GM12878 (cell line): ENCODE measurements at regions not wholly inside any gene's neighbourhood (a gene's known extent, or its start where the extent isn't known, plus 50 kb on each side); places are given as distances from the start of the nearest gene placed in this dataset.

Experiments
- ATAC-seq: fragments of 200-7000 bp; cut with Tn5 transposase; 3 replicates; pipeline ENCODE4 v1.9.1; 2020; ENCODE audit warnings: mild to moderate bottlenecking, moderate library complexity
- BruUV-seq: library from RNA; stranded (reverse); fragments of 400-500 nt; replicated peaks from 2 replicates; lab custom pipeline; 2021; lab: Mats Ljungman, UMichigan
- CTCF ChIA-PET: fragments of 300-600 bp; sonication (Branson Sonifier 250); formaldehyde crosslinking; extraction: SDS; loops from one replicate; lab custom pipeline; 2021; ENCODE audit warnings: inconsistent platforms; lab: Yijun Ruan, JAX
- POLR2A ChIA-PET: fragments of 350-600 bp; formaldehyde crosslinking; extraction: SDS; loops from one replicate; lab custom pipeline; 2021; ENCODE audit warnings: inconsistent platforms; lab: Charles Lee
- RAD21 ChIA-PET: fragments of 300-600 bp; sonication (Branson Sonifier 250); formaldehyde crosslinking; loops from one replicate; lab custom pipeline; 2023; ENCODE audit warnings: antibody characterized with exemption; ENCODE audit not compliant: unreplicated experiment; lab: Charles Lee
- SMC1A ChIA-PET: fragments of 300-600 bp; sonication (Branson Sonifier 250); formaldehyde crosslinking; loops from one replicate; lab custom pipeline; 2023; ENCODE audit not compliant: unreplicated experiment, uncharacterized antibody; lab: Charles Lee
- DNase-seq: peaks from one replicate; pipeline ENCODE4 v3.0.0-alpha.2; 2011; ENCODE audit warnings: low read depth, low spot score
- FAIRE-seq: peaks from 3 replicates; lab custom pipeline; 2011; peaks lifted over from hg19 to GRCh38; lab: Jason Lieb, UNC
- H2AFZ ChIP-seq: 2 replicates; pipeline ENCODE4 v1.6.0; 2011; ENCODE audit warnings: low read depth, low read length, control low read depth; ENCODE audit not compliant: control insufficient read depth
- H3K27ac ChIP-seq: 2 replicates; pipeline ENCODE4 v1.5.1; 2011; ENCODE audit warnings: control low read depth; ENCODE audit not compliant: control insufficient read depth, insufficient read depth
- H3K27me3 ChIP-seq, 2 experiments: replicated peaks in 1 of 2; 2 replicates each; pipeline versions ENCODE4 v1.6.0 to v1.6.1; 2011; ENCODE audit warnings: low read length in 1 of 2; ENCODE audit not compliant: control insufficient read depth in 2 of 2, insufficient read depth in 2 of 2
- H3K36me3 ChIP-seq, 2 experiments: 2 replicates each; pipeline ENCODE4 v1.5.1; 2011; ENCODE audit warnings: low read length in 1 of 2; ENCODE audit not compliant: control insufficient read depth in 2 of 2, insufficient read depth in 2 of 2
- H3K4me1 ChIP-seq: 2 replicates; pipeline ENCODE4 v1.6.1; 2011; ENCODE audit warnings: mild to moderate bottlenecking, low read length, moderate library complexity, mixed read lengths; ENCODE audit not compliant: control insufficient read depth, insufficient read depth
- H3K4me2 ChIP-seq: 2 replicates; pipeline ENCODE4 v1.6.0; 2011; ENCODE audit warnings: control low read depth; ENCODE audit not compliant: control insufficient read depth, insufficient read depth
- H3K4me3 ChIP-seq: fragments of 200-600 bp; sonication (generic); 2 replicates; pipeline ENCODE4 v1.5.1; 2016
- H3K79me2 ChIP-seq: 2 replicates; pipeline ENCODE4 v1.6.0; 2011; ENCODE audit warnings: low read length; ENCODE audit not compliant: control insufficient read depth, insufficient read depth
- H3K9ac ChIP-seq: 2 replicates; pipeline ENCODE4 v1.8.0; 2011; ENCODE audit warnings: low read length, control low read depth, mixed read lengths; ENCODE audit not compliant: control insufficient read depth, insufficient read depth
- H3K9me3 ChIP-seq: replicated peaks from 3 replicates; pipeline ENCODE4 v1.5.1; 2011; ENCODE audit warnings: mild to moderate bottlenecking, low read length; ENCODE audit not compliant: control insufficient read depth, insufficient read depth
- H4K20me1 ChIP-seq: 2 replicates; pipeline ENCODE4 v1.6.0; 2011; ENCODE audit not compliant: control insufficient read depth, insufficient read depth
- ATF7 ChIP-seq: fragments of 450-650 bp; IDR thresholded peaks from 2 replicates; pipeline ENCODE4 v1.6.1; 2016; ENCODE audit warnings: low read depth, mild to moderate bottlenecking
- BACH1 ChIP-seq: fragments of 450-650 bp; IDR thresholded peaks from 2 replicates; pipeline ENCODE4 v1.6.1; 2017; ENCODE audit warnings: mild to moderate bottlenecking, borderline replicate concordance
- BCL11A ChIP-seq: IDR thresholded peaks from 2 replicates; pipeline ENCODE4 v1.6.1; 2011; ENCODE audit warnings: low read depth, low read length
- BMI1 ChIP-seq: fragments of 450-650 bp; IDR thresholded peaks from 2 replicates; pipeline ENCODE4 v1.6.1; 2016; ENCODE audit warnings: mild to moderate bottlenecking, moderate library complexity, borderline replicate concordance
- CEBPZ ChIP-seq: fragments of 150-350 bp; IDR thresholded peaks from 2 replicates; pipeline ENCODE4 v1.6.1; 2016; ENCODE audit warnings: low read depth, low read length
- EED ChIP-seq: sonication (generic); IDR thresholded peaks from 2 replicates; pipeline ENCODE4 v1.6.1; 2016; ENCODE audit warnings: antibody characterized with exemption, low read depth
- FOXM1 ChIP-seq: IDR thresholded peaks from 2 replicates; pipeline ENCODE4 v1.6.1; 2012; ENCODE audit warnings: low read depth, mild to moderate bottlenecking, inconsistent platforms, low read length, moderate library complexity
- MYC ChIP-seq: IDR thresholded peaks from 2 replicates; pipeline ENCODE4 v1.6.1; 2011; ENCODE audit warnings: mild to moderate bottlenecking, low read length, moderate library complexity, inconsistent platforms; ENCODE audit not compliant: insufficient read depth, insufficient replicate concordance, insufficient read length, severe bottlenecking
- NFYB ChIP-seq: IDR thresholded peaks from 2 replicates; pipeline ENCODE4 v1.6.1; 2011; ENCODE audit warnings: low read depth, mild to moderate bottlenecking, low read length, improper control_type of control experiment, moderate library complexity; ENCODE audit not compliant: insufficient read depth
- NR2C2 ChIP-seq: IDR thresholded peaks from 2 replicates; pipeline ENCODE4 v1.6.1; 2011; ENCODE audit warnings: borderline replicate concordance, low read depth; ENCODE audit not compliant: control insufficient read depth, insufficient read length
- POLR2AphosphoS2 ChIP-seq: IDR thresholded peaks from 2 replicates; pipeline ENCODE4 v1.6.1; 2011; ENCODE audit warnings: low read depth, mild to moderate bottlenecking, low read length, improper control_type of control experiment, moderate library complexity
- RUNX3 ChIP-seq: IDR thresholded peaks from 2 replicates; pipeline ENCODE4 v1.6.1; 2012; ENCODE audit warnings: low read length, inconsistent platforms
- SREBF1 ChIP-seq: IDR thresholded peaks from 2 replicates; pipeline ENCODE4 v1.6.1; 2012; ENCODE audit warnings: mild to moderate bottlenecking, low read length
- YBX1 ChIP-seq: fragments of 450-650 bp; IDR thresholded peaks from 2 replicates; pipeline ENCODE4 v1.6.1; 2016; ENCODE audit warnings: antibody characterized with exemption
- ZBTB33 ChIP-seq: fragments of 450-650 bp; IDR thresholded peaks from 2 replicates; pipeline ENCODE4 v1.6.1; 2017; ENCODE audit warnings: mild to moderate bottlenecking
- ZNF687 ChIP-seq: fragments of 450-650 bp; IDR thresholded peaks from 2 replicates; pipeline ENCODE4 v1.6.1; 2017; ENCODE audit warnings: mild to moderate bottlenecking, moderate library complexity
- WGBS: methylation state at CpG from one replicate; pipeline ENCODE4 v1.1.6; 2016; ENCODE audit warnings: low lambda C conversion rate; ENCODE audit not compliant: insufficient replicate concordance, insufficient coverage; ENCODE audit errors: missing lambda C conversion rate; 5-methylcytosine and 5-hydroxymethylcytosine counted together
- in situ Hi-C: fragments of 300-500 bp; cut with MboI; formaldehyde crosslinking; loops from 9 replicates; pipeline ENCODE4 v1.14.3; 2018; ENCODE audit warnings: mixed read lengths
- intact Hi-C: fragments of 100-400 bp; cut with micrococcal nuclease; formaldehyde crosslinking; loops from one replicate; pipeline ENCODE4 v1.14.2; 2022; ENCODE audit not compliant: unreplicated experiment

GRCh38 chr4:4922441-4922840, 63.0 kb downstream of the MSX1 start (continued):
- no peak for TF ChIP-seq MYC
- no peak for TF ChIP-seq YBX1
- TF ChIP-seq, all 136 proteins: peak for 0

- WGBS: 0% methylated on average over 1 of the region's 1 CpG
- ChIA-PET SMC1A (no interaction called here), CTCF (no interaction called here), POLR2A (no interaction called here), RAD21 (no interaction called here)
- H3K9ac ChIP-seq: no peak overlapping the region
- H3K4me3 ChIP-seq: no peak overlapping the region
- FAIRE-seq (no peak), ATAC-seq (no peak), DNase-seq (no peak)
- no peak overlapping the region for H3K4me2 ChIP-seq
- H4K20me1 ChIP-seq: no peaks in the 10 kb centered on the region
- no peaks in the 10 kb centered on the region for H3K4me1 ChIP-seq
- no peak overlapping the region for H3K27ac ChIP-seq
- H3K79me2 ChIP-seq: no peaks in the 10 kb centered on the region
- no peak overlapping the region for H2AFZ ChIP-seq
- intact Hi-C loops: no loop called here
- in situ Hi-C loops: no loop called here
- no peaks in the 10 kb centered on the region; the same call in 2 of the 3 replicates for H3K9me3 ChIP-seq
- H3K27me3 ChIP-seq: no peaks in the 10 kb centered on the region
- BruUV-seq: no TSS peak
- H3K36me3 ChIP-seq: no peaks in the 10 kb centered on the region
- TF ChIP-seq SREBF1 (no peak), EED (no peak), ATF7 (no peak), ZNF687 (no peak), NFYB (no peak), CEBPZ (no peak), FOXM1 (no peak), NR2C2 (no peak), YBX1 (no peak), ZBTB33 (no peak), BCL11A (no peak), BACH1 (no peak), POLR2AphosphoS2 (no peak), BMI1 (no peak), RUNX3 (no peak)
Measured at GRCh38 chr4:4923201-4923600, 63.7 kb downstream of the MSX1 start.
